GM12878 (cell line): ENCODE measurements at regions not wholly inside any gene's neighbourhood (a gene's known extent, or its start where the extent isn't known, plus 50 kb on each side); places are given as distances from the start of the nearest gene placed in this dataset.

ENCODE experiments used
- ATAC-seq: fragments of 200-7000 bp; cut with Tn5 transposase; 3 replicates; pipeline ENCODE4 v1.9.1; 2020; ENCODE audit warnings: mild to moderate bottlenecking, moderate library complexity
- BruUV-seq: library from RNA; stranded (reverse); fragments of 400-500 nt; replicated peaks from 2 replicates; lab custom pipeline; 2021; lab: Mats Ljungman, UMichigan
- CTCF ChIA-PET: fragments of 300-600 bp; sonication (Branson Sonifier 250); formaldehyde crosslinking; extraction: SDS; loops from one replicate; lab custom pipeline; 2021; ENCODE audit warnings: inconsistent platforms; lab: Yijun Ruan, JAX
- POLR2A ChIA-PET: fragments of 350-600 bp; formaldehyde crosslinking; extraction: SDS; loops from one replicate; lab custom pipeline; 2021; ENCODE audit warnings: inconsistent platforms; lab: Charles Lee
- RAD21 ChIA-PET: fragments of 300-600 bp; sonication (Branson Sonifier 250); formaldehyde crosslinking; loops from one replicate; lab custom pipeline; 2023; ENCODE audit warnings: antibody characterized with exemption; ENCODE audit not compliant: unreplicated experiment; lab: Charles Lee
- SMC1A ChIA-PET: fragments of 300-600 bp; sonication (Branson Sonifier 250); formaldehyde crosslinking; loops from one replicate; lab custom pipeline; 2023; ENCODE audit not compliant: unreplicated experiment, uncharacterized antibody; lab: Charles Lee
- DNase-seq: peaks from one replicate; pipeline ENCODE4 v3.0.0-alpha.2; 2011; ENCODE audit warnings: low read depth, low spot score
- FAIRE-seq: peaks from 3 replicates; lab custom pipeline; 2011; peaks lifted over from hg19 to GRCh38; lab: Jason Lieb, UNC
- H2AFZ ChIP-seq: 2 replicates; pipeline ENCODE4 v1.6.0; 2011; ENCODE audit warnings: low read depth, low read length, control low read depth; ENCODE audit not compliant: control insufficient read depth
- H3K27ac ChIP-seq: 2 replicates; pipeline ENCODE4 v1.5.1; 2011; ENCODE audit warnings: control low read depth; ENCODE audit not compliant: control insufficient read depth, insufficient read depth
- H3K27me3 ChIP-seq, 2 experiments: replicated peaks in 1 of 2; 2 replicates each; pipeline versions ENCODE4 v1.6.0 to v1.6.1; 2011; ENCODE audit warnings: low read length in 1 of 2; ENCODE audit not compliant: control insufficient read depth in 2 of 2, insufficient read depth in 2 of 2
- H3K36me3 ChIP-seq, 2 experiments: 2 replicates each; pipeline ENCODE4 v1.5.1; 2011; ENCODE audit warnings: low read length in 1 of 2; ENCODE audit not compliant: control insufficient read depth in 2 of 2, insufficient read depth in 2 of 2
- H3K4me1 ChIP-seq: 2 replicates; pipeline ENCODE4 v1.6.1; 2011; ENCODE audit warnings: mild to moderate bottlenecking, low read length, moderate library complexity, mixed read lengths; ENCODE audit not compliant: control insufficient read depth, insufficient read depth
- H3K4me2 ChIP-seq: 2 replicates; pipeline ENCODE4 v1.6.0; 2011; ENCODE audit warnings: control low read depth; ENCODE audit not compliant: control insufficient read depth, insufficient read depth
- H3K4me3 ChIP-seq: fragments of 200-600 bp; sonication (generic); 2 replicates; pipeline ENCODE4 v1.5.1; 2016
- H3K79me2 ChIP-seq: 2 replicates; pipeline ENCODE4 v1.6.0; 2011; ENCODE audit warnings: low read length; ENCODE audit not compliant: control insufficient read depth, insufficient read depth
- H3K9ac ChIP-seq: 2 replicates; pipeline ENCODE4 v1.8.0; 2011; ENCODE audit warnings: low read length, control low read depth, mixed read lengths; ENCODE audit not compliant: control insufficient read depth, insufficient read depth
- H3K9me3 ChIP-seq: replicated peaks from 3 replicates; pipeline ENCODE4 v1.5.1; 2011; ENCODE audit warnings: mild to moderate bottlenecking, low read length; ENCODE audit not compliant: control insufficient read depth, insufficient read depth
- H4K20me1 ChIP-seq: 2 replicates; pipeline ENCODE4 v1.6.0; 2011; ENCODE audit not compliant: control insufficient read depth, insufficient read depth
- BCL11A ChIP-seq: IDR thresholded peaks from 2 replicates; pipeline ENCODE4 v1.6.1; 2011; ENCODE audit warnings: low read depth, low read length
- CUX1 ChIP-seq: IDR thresholded peaks from 2 replicates; pipeline ENCODE4 v1.6.1; 2012; ENCODE audit warnings: improper control_type of control experiment, low read depth, low read length; ENCODE audit not compliant: insufficient replicate concordance
- ELK1 ChIP-seq: IDR thresholded peaks from 2 replicates; pipeline ENCODE4 v1.6.1; 2012; ENCODE audit warnings: low read depth, low read length, improper control_type of control experiment
- ESRRA ChIP-seq: IDR thresholded peaks from 2 replicates; pipeline ENCODE4 v1.6.1; 2012; ENCODE audit warnings: mild to moderate bottlenecking, low read length, improper control_type of control experiment
- EZH2 ChIP-seq: IDR thresholded peaks from 2 replicates; pipeline ENCODE4 v1.6.1; 2012; ENCODE audit warnings: low read depth, mild to moderate bottlenecking, control low read depth, inconsistent platforms, low read length, borderline replicate concordance; ENCODE audit not compliant: control insufficient read depth
- IRF4 ChIP-seq: IDR thresholded peaks from 2 replicates; pipeline ENCODE4 v1.6.1; 2011; ENCODE audit warnings: low read depth, low read length
- JUND ChIP-seq: IDR thresholded peaks from 2 replicates; pipeline ENCODE4 v1.6.1; 2012; ENCODE audit warnings: low read depth, mild to moderate bottlenecking, low read length, improper control_type of control experiment, moderate library complexity
- NFIC ChIP-seq: IDR thresholded peaks from 2 replicates; pipeline ENCODE4 v1.6.1; 2012; ENCODE audit warnings: low read depth, mild to moderate bottlenecking, inconsistent platforms, low read length, moderate library complexity
- POLR2A ChIP-seq: IDR thresholded peaks from 2 replicates; pipeline ENCODE4 v1.6.1; 2011; ENCODE audit warnings: low read depth, mild to moderate bottlenecking, low read length
- POLR2AphosphoS2 ChIP-seq: IDR thresholded peaks from 2 replicates; pipeline ENCODE4 v1.6.1; 2011; ENCODE audit warnings: low read depth, mild to moderate bottlenecking, low read length, improper control_type of control experiment, moderate library complexity
- POU2F2 ChIP-seq: IDR thresholded peaks from 3 replicates; pipeline ENCODE4 v1.6.1; 2011; ENCODE audit warnings: low read depth, mild to moderate bottlenecking, low read length, borderline replicate concordance
- SIN3A ChIP-seq: IDR thresholded peaks from 2 replicates; pipeline ENCODE4 v1.6.1; 2012; ENCODE audit warnings: low read depth, low read length, improper control_type of control experiment
- SMARCA5 ChIP-seq: fragments of 450-650 bp; IDR thresholded peaks from 2 replicates; pipeline ENCODE4 v1.6.1; 2017; ENCODE audit warnings: mild to moderate bottlenecking
- ZNF24 ChIP-seq: fragments of 450-650 bp; IDR thresholded peaks from 2 replicates; pipeline ENCODE4 v1.6.1; 2017; ENCODE audit warnings: antibody characterized with exemption, mild to moderate bottlenecking
- WGBS: methylation state at CpG from one replicate; pipeline ENCODE4 v1.1.6; 2016; ENCODE audit warnings: low lambda C conversion rate; ENCODE audit not compliant: insufficient replicate concordance, insufficient coverage; ENCODE audit errors: missing lambda C conversion rate; 5-methylcytosine and 5-hydroxymethylcytosine counted together
- in situ Hi-C: fragments of 300-500 bp; cut with MboI; formaldehyde crosslinking; loops from 9 replicates; pipeline ENCODE4 v1.14.3; 2018; ENCODE audit warnings: mixed read lengths
- intact Hi-C: fragments of 100-400 bp; cut with micrococcal nuclease; formaldehyde crosslinking; loops from one replicate; pipeline ENCODE4 v1.14.2; 2022; ENCODE audit not compliant: unreplicated experiment

- ATAC-seq = no peak
- Histone ChIP-seq H3K27me3 (no peaks in the 10 kb centered on the region), H3K4me1 (no peaks in the 10 kb centered on the region), H3K27ac (no peak overlapping the region), H3K4me3 (no peak overlapping the region), H4K20me1 (no peaks in the 10 kb centered on the region), H3K79me2 (no peaks in the 10 kb centered on the region), H3K9ac (no peak overlapping the region), H3K9me3 (no peaks in the 10 kb centered on the region), H2AFZ (no peak overlapping the region), H3K4me2 (no peak overlapping the region), H3K36me3 (no peaks in the 10 kb centered on the region)
- FAIRE-seq = no peak
- intact Hi-C loops (loop anchor here (10.0 kb wide), 1 partner anchor 1377 kb away; no protein-coding TSS in a partner anchor), in situ Hi-C loops (no loop called here)
- 62% methylated on average over 2 of the region's 2 CpGs for WGBS
- RAD21 ChIA-PET = no interaction called here
- CTCF ChIA-PET = interaction anchor here (1.0 to 7.3 kb wide), 2 partner anchors 12 to 32 kb away, joined by 3 to 48 read pairs; no protein-coding TSS in a partner anchor
- SMC1A ChIA-PET = no interaction called here
- DNase-seq = no peak
- TF ChIP-seq POLR2A = no peak
- TF ChIP-seq BCL11A = no peak
- TF ChIP-seq EZH2 = no peak
- TF ChIP-seq POU2F2 = no peak
- TF ChIP-seq ELK1 = no peak
- TF ChIP-seq IRF4 = no peak
- no peak for TF ChIP-seq SIN3A
- no peak for TF ChIP-seq NFIC
- no peak for TF ChIP-seq POLR2AphosphoS2
- no peak for TF ChIP-seq ZNF24
- TF ChIP-seq SMARCA5 = no peak
- TF ChIP-seq ESRRA = no peak
- no peak for TF ChIP-seq JUND
- TF ChIP-seq CUX1 = no peak
- POLR2A ChIA-PET = no interaction called here
- no TSS peak for BruUV-seq
Measured at GRCh38 chr2:163157411-163157810, 318.8 kb upstream of the KCNH7 start.
